ENCODE measurements at regions not wholly inside any gene's neighbourhood (a gene's known extent, or its start where the extent isn't known, plus 50 kb on each side); places are given as distances from the start of the nearest gene placed in this dataset.

GRCh38 chr12:24560192-24560775 is 388.6 kb downstream of the BCAT1 start:
- DNase-seq (ENCODE audit: low read depth in 2 of 2), result no peak

DNA sequence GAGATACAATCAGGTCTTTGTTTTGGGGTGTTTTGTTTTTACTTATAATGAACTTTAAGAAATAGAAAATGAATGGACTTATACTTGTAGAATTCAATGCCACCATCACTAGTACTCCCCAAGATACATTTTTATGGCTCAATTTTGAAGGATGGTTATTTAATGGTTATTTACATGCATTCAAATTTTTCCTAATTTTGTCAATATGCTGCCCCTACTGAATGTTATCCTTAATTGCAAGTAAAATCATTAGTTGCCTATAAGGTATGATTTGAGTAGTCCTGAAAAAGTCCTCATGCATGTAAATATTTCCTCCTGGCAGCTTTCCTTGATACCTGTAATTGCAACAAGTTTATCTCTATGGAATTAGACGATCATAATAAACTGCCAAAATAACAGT is 391.2 kb downstream of the BCAT1 start:
- DNase-seq (ENCODE audit: low read depth in 2 of 2), result no peak

DNA sequence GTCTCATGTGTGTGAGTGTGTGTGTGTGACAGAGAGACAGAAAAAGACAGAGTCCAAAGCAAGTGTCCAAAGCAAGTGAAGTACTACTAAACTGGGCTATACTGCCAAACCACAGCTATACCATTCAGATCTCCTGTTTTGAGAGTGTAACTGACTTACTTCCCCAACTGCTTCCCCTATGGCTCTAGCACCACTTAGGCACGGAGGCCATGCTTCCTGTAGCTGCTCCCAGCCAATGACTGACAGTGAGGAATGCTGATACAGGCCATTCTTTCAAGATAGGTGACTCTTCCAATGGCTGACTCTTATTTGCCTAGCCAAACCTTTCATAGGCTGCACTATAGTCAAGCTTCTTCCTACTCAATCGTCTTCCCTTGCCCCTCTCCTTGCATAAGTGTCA is 393.2 kb downstream of the BCAT1 start:
- no peak for DNase-seq (ENCODE audit: low read depth in 2 of 2)

- DNase-seq (ENCODE audit: low read depth in 2 of 2), result no peak
Observed at GRCh38 chr12:24554612-24555295, 394.1 kb downstream of the BCAT1 start.

DNA sequence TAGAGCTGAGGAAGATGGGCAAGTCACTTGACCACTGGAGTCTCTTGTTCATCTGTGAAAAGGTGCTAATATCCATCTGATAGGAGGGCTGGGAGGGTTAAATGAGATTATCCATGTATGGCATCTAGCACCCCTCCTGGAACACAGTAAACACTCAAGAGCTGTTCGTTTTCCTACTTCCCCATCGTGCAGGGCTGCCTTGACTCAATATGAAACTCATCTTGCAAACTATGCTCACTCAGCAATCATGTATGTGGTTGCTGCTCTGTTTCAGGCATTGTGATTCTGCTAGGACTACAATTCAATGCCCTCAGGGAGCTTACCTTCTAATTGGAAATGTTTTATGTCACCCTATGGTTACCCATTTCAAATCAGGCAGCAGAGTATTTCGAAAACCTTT is 395.6 kb downstream of the BCAT1 start:
- DNase-seq (ENCODE audit: low read depth in 2 of 2), result no peak

- DNase-seq (ENCODE audit: low read depth in 2 of 2), result no peak
Observed at GRCh38 chr12:24551163-24551786, 397.6 kb downstream of the BCAT1 start.

- DNase-seq (ENCODE audit: low read depth in 2 of 2), result no peak
Observed at GRCh38 chr12:24550609-24551008, 398.3 kb downstream of the BCAT1 start.

DNA sequence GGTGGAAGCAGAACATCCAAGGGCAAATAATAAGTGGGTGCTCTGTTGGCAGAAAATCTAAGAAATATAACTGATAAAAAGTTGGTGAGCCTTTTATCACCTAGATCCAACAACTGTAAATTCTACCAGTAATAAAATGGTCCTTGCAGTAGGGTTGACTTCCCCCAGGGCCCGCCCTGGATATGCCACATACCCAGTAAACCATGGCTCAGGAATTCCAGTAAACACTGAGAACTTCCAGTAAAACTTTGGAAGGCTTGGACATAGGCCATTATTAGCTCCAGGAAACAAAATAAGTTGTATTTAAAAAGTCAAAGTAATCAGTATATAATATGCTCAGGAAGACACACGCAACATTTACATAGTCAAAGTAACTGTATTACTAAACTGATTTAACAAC is 402.2 kb downstream of the BCAT1 start:
- no peak for DNase-seq (ENCODE audit: low read depth in 2 of 2)

DNA sequence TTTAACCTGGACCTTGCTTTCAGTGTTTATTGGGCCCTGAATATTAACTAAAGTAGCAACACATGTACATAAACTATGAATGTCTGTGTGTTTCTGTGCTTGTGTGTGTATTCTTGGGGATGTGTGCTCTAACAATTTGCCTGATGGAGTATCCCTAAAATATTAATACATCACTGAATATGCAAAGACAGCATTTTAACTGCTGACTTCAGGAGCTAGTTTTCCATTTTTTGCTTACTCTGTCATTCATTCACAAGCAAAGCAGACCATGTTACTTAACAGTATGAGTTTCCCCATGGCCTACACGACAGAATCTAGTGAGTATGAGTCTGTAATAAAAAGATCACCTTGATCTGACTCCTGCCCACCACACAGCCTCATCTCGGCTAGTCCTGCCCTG is 402.8 kb downstream of the BCAT1 start:
- DNase-seq (ENCODE audit: low read depth in 2 of 2), result no peak

DNA sequence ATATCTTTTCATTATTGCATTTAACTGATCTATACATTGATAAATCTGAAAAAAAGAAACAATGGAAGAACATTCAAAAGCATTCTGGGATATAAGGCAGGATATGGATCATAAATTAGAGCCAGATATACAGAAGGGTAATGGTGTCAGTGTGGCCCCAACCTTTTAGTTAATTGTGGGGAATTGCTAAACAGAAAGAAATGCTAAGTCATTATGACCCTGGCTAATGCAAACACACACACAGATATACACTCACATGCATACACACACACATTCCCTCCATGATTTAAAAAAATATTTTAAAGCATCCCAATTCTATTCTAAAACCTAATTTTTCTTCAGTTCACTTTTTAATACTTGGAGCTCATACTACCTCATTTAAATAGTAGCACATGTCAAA is 404.5 kb downstream of the BCAT1 start:
- no peak for DNase-seq (ENCODE audit: low read depth in 2 of 2)

- DNase-seq (ENCODE audit: low read depth in 2 of 2), result no peak
Observed at GRCh38 chr12:24541193-24541871, 407.6 kb downstream of the BCAT1 start.

- no peak for DNase-seq (ENCODE audit: low read depth in 2 of 2)
Observed at GRCh38 chr12:24539646-24540045, 409.3 kb downstream of the BCAT1 start.

- DNase-seq (ENCODE audit: low read depth in 2 of 2), result no peak
Observed at GRCh38 chr12:24537083-24537860, 411.6 kb downstream of the BCAT1 start.

DNA sequence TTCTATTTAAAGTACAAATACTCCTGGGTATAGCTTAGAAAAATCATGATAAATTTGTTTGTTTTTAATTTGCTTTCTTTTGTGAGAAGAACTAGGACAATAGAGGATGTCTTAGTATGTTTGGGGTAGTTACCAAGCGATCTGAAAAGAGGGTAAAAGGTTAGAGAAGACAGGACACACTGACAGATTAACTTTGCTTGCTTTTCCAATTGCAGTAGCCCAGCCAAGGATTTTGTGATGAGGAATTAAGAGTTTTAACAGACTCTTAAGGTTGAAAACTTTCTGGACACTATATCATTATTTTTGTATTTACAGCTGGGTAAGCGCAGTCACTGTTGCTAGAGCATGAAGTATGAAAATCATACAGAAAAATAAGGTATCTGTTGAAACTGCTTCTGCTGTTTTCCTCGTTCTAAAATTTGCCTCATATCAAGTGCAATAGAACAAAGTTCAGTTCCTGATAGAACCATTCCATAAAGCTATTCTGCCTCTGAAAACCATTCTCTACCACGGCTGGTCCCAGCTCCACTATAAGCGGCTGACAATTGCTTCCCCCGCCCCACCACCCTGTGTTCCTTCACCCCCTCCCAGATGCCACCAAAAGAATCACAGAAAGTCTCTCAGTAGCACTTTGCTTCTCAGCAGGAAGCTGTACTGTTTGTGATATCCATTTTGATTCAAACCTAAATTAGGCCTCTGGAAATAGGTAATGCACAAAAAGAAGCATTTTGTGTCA is 413.4 kb downstream of the BCAT1 start:
- DNase-seq (ENCODE audit: low read depth in 2 of 2), result no peak

GRCh38 chr12:24534622-24535021 is 414.3 kb downstream of the BCAT1 start:
- DNase-seq (ENCODE audit: low read depth in 2 of 2), result no peak

DNA sequence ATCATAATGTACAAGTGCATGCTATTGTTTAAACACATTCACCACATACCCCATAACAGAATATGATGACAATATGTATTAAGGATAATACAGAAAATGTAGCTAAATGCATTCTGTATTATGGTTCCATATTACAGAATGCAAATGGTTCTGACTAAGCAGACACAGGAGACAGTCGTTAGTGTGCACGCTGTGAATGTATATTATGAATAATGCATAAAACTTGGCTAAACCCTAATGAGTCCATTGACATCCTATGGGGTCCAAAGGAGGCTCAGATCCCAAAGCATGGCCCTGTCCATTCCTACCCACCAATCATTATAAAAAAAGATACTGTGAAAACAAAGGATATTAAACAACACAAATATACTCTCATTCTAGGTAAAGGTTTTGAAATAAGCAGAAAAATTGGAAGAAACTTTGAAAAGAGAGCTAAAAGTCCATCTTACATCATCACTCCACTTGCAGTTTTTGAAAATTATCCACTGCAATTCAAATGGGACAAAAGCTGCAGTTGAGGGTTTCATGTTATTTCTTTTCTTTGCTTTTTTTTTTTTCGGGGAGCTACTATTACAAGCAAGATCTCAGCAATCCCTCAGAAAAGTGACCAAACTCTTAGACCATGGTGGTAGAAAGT is 415.1 kb downstream of the BCAT1 start:
- DNase-seq (ENCODE audit: low read depth in 2 of 2), result no peak

GRCh38 chr12:24530689-24531088 is 418.2 kb downstream of the BCAT1 start:
- DNase-seq (ENCODE audit: low read depth in 2 of 2), result no peak

GRCh38 chr12:24527102-24527501 is 421.8 kb downstream of the BCAT1 start:
- DNase-seq (ENCODE audit: low read depth in 2 of 2), result no peak

- no peak for DNase-seq (ENCODE audit: low read depth in 2 of 2)
Observed at GRCh38 chr12:24522736-24523135, 426.2 kb downstream of the BCAT1 start.

GRCh38 chr12:24519759-24520158 is 429.1 kb downstream of the BCAT1 start:
- DNase-seq (ENCODE audit: low read depth in 2 of 2), result no peak

DNA sequence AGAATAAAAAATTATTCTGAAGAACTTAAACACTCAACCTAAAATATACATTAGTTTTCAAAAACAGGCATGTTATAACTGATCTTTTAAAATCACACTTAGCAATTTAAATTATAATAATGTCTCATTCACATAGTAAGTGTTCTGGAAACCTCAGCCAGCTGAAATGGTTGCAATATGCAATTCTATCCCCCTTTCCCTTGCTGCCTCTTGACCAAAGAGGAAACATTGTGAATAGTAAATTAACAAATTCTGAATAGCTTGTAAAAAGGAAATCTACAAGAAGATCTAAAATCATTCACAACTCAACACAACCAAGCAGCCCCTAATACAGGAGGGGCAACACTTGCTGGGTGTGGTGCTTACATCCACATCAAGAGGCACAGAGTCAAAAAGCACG is 431.9 kb downstream of the BCAT1 start:
- no peak for DNase-seq (ENCODE audit: low read depth in 2 of 2)

Data from stimulated activated CD8-positive, alpha-beta memory T cell treated with anti-CD3 and anti-CD28 coated beads, Interleukin-15, amount 100 ng/mL, for 48 hours (primary cell).